ENCODE measurements at regions not wholly inside any gene's neighbourhood (a gene's known extent, or its start where the extent isn't known, plus 50 kb on each side); places are given as distances from the start of the nearest gene placed in this dataset.
"Not testable (repeated sequence)": the region's sequence is repeated elsewhere in the genome, so short reads cannot be mapped to it uniquely, and the experiment has no call there.

GRCh38 chr4:181825564-181825963 is 417.6 kb upstream of the TENM3 start:
- no peak overlapping the region for H3K4me3 ChIP-seq (ENCODE audit: control insufficient read depth, low read depth, low read length)
- DNase-seq (ENCODE audit: low read depth), result no peak
- TF ChIP-seq, protein P1, sequence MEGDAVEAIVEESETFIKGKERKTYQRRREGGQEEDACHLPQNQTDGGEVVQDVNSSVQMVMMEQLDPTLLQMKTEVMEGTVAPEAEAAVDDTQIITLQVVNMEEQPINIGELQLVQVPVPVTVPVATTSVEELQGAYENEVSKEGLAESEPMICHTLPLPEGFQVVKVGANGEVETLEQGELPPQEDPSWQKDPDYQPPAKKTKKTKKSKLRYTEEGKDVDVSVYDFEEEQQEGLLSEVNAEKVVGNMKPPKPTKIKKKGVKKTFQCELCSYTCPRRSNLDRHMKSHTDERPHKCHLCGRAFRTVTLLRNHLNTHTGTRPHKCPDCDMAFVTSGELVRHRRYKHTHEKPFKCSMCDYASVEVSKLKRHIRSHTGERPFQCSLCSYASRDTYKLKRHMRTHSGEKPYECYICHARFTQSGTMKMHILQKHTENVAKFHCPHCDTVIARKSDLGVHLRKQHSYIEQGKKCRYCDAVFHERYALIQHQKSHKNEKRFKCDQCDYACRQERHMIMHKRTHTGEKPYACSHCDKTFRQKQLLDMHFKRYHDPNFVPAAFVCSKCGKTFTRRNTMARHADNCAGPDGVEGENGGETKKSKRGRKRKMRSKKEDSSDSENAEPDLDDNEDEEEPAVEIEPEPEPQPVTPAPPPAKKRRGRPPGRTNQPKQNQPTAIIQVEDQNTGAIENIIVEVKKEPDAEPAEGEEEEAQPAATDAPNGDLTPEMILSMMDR (IDR thresholded peaks at IDR 0.05; ENCODE audit: control insufficient read depth, insufficient read depth, low read depth, low read length, missing control alignments), result no peak

DNA sequence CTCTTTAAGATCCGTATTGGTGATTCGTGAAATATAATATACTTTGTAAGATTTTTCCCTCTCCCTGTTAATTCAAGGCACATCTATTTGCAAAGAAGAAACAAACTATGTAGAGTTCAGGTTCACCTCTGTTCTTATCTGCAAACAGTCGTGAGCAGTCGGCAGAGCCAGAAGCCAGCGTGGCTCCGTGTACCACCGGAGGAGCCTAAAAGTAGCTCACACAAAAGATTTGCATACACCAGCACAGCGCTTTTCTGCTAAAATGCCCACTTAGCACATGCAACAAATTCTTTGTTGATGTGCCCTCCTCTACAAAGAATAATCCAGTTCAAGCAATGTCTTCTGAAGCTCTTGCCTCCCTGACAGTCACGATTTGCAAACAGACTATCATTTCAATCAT is 416.0 kb upstream of the TENM3 start:
- TF ChIP-seq, protein P1 (IDR thresholded peaks at IDR 0.05; ENCODE audit: control insufficient read depth, insufficient read depth, low read depth, low read length, missing control alignments), result no peak
- no peak overlapping the region for H3K4me3 ChIP-seq (ENCODE audit: control insufficient read depth, low read depth, low read length)
- DNase-seq (ENCODE audit: low read depth), result no peak

- no peak overlapping the region for H3K4me3 ChIP-seq (ENCODE audit: control insufficient read depth, low read depth, low read length)
- TF ChIP-seq, protein P1 (IDR thresholded peaks at IDR 0.05; ENCODE audit: control insufficient read depth, insufficient read depth, low read depth, low read length, missing control alignments), result no peak
- no peak for DNase-seq (ENCODE audit: low read depth)
Observed at GRCh38 chr4:181830404-181831035, 412.7 kb upstream of the TENM3 start.

DNA sequence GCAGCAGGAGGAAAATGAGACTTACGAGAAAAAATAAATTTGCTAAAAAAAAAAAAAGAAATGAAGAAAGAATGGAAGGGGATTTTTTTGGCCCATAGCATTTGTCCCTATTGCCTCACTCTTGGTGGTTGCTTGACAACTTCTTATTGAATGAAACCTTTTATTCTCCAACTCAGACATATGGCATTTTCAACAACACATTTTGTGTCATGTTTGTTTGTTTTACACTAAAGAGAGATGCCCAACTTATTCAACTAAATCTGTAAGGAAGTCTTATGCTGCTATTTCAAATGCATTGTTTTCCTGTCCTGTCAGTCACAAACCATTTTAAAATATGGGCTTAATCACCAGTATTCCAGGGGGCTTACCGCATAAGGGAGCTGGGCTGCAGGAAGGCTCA is 409.1 kb upstream of the TENM3 start:
- no peak overlapping the region for H3K4me3 ChIP-seq (ENCODE audit: control insufficient read depth, low read depth, low read length)
- no peak for DNase-seq (ENCODE audit: low read depth)
- TF ChIP-seq, protein P1 (IDR thresholded peaks at IDR 0.05; ENCODE audit: control insufficient read depth, insufficient read depth, low read depth, low read length, missing control alignments), result no peak

GRCh38 chr4:181835348-181835747 is 407.9 kb upstream of the TENM3 start:
- H3K4me3 ChIP-seq (ENCODE audit: control insufficient read depth, low read depth, low read length), result no peak overlapping the region
- no peak for DNase-seq (ENCODE audit: low read depth)
- TF ChIP-seq, protein P1 (IDR thresholded peaks at IDR 0.05; ENCODE audit: control insufficient read depth, insufficient read depth, low read depth, low read length, missing control alignments), result no peak

DNA sequence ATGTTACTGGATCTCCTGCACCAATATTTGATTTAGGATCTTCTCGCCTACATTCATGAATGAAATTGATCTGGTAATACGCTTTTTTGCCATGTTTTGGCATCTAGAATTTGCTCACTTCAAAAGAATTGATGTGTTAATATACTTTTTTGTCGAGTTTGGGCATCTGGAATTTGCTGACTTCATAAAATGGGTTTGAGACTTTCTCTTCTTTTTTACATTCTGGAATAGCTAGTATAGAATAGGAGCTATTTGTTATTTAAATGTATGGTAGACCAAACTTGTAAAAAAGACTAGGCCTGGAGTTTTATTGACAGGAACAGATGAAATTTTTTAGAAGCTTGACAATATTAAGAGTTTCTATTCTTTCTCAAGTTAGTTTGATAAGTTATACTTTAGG is 404.9 kb upstream of the TENM3 start:
- TF ChIP-seq, protein P1 (IDR thresholded peaks at IDR 0.05; ENCODE audit: control insufficient read depth, insufficient read depth, low read depth, low read length, missing control alignments), result no peak
- H3K4me3 ChIP-seq (ENCODE audit: control insufficient read depth, low read depth, low read length), result no peak overlapping the region

DNA sequence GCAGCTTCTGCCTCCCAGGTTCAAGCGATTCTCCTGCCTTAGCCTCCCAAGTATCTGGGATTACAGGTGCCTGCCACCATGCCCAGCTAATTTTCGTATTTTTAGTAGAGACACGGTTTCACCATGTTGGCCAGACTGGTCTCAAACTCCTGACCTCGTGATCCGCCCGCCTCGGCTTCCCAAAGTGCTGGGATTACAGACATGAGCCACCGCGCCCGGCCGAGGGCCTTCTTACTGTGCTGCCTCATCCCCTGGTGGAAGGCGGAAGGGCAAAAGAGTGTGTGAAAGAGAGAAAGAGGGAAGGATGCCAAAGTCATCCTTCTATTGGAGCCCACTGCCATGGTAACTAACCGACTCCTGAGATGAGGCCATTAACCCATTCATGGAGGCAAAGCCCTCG is 399.4 kb upstream of the TENM3 start:
- H3K4me3 ChIP-seq (ENCODE audit: control insufficient read depth, low read depth, low read length); DNase-seq (ENCODE audit: low read depth): not testable (repeated sequence)

More for the DNA sequence above, 404.9 kb upstream of the TENM3 start:
- DNase-seq (ENCODE audit: low read depth), result no peak

Data from AG09309 (cell line).